GM18498 (cell line): ENCODE measurements at regions not wholly inside any gene's neighbourhood (a gene's known extent, or its start where the extent isn't known, plus 50 kb on each side); places are given as distances from the start of the nearest gene placed in this dataset.
"Not testable (repeated sequence)": the region's sequence is repeated elsewhere in the genome, so short reads cannot be mapped to it uniquely, and the experiment has no call there.

ENCODE experiments used
- ATAC-seq: cut with Tn5 transposase; IDR thresholded peaks from one replicate; pipeline ENCODE4 v1.9.1; 2021; ENCODE audit warnings: mild to moderate bottlenecking, moderate library complexity; ENCODE audit not compliant: unreplicated experiment

- no peak for ATAC-seq
Observed at GRCh38 chr4:60814549-60814948, 385.6 kb upstream of the ADGRL3 start.

GRCh38 chr4:60817609-60818008, 382.5 kb upstream of the ADGRL3 start:
- no peak for ATAC-seq

- no peak for ATAC-seq
Observed at GRCh38 chr4:60822986-60823385, 377.1 kb upstream of the ADGRL3 start.

- ATAC-seq = no peak
Observed at GRCh38 chr4:60840020-60840419, 360.1 kb upstream of the ADGRL3 start.

GRCh38 chr4:60846678-60847077, 353.4 kb upstream of the ADGRL3 start:
- no peak for ATAC-seq

GRCh38 chr4:60847614-60848013, 352.5 kb upstream of the ADGRL3 start:
- no peak for ATAC-seq

GRCh38 chr4:60857130-60857753, 342.9 kb upstream of the ADGRL3 start:
- no peak for ATAC-seq

- no peak for ATAC-seq
Observed at GRCh38 chr4:60863442-60863841, 336.7 kb upstream of the ADGRL3 start.

GRCh38 chr4:60865273-60865672, 334.9 kb upstream of the ADGRL3 start:
- ATAC-seq = no peak

GRCh38 chr4:60868232-60868960, 331.7 kb upstream of the ADGRL3 start:
- no peak for ATAC-seq

GRCh38 chr4:60879135-60879701, 320.9 kb upstream of the ADGRL3 start:
- no peak for ATAC-seq

GRCh38 chr4:60884587-60884986, 315.5 kb upstream of the ADGRL3 start:
- no peak for ATAC-seq

- ATAC-seq = no peak
Observed at GRCh38 chr4:60885011-60885410, 315.1 kb upstream of the ADGRL3 start.

- no peak for ATAC-seq
Observed at GRCh38 chr4:60890743-60891142, 309.4 kb upstream of the ADGRL3 start.

GRCh38 chr4:60891947-60892346, 308.2 kb upstream of the ADGRL3 start:
- no peak for ATAC-seq

- ATAC-seq = no peak
Observed at GRCh38 chr4:60897415-60897814, 302.7 kb upstream of the ADGRL3 start.

GRCh38 chr4:60905162-60905561, 295.0 kb upstream of the ADGRL3 start:
- ATAC-seq = no peak

GRCh38 chr4:60911127-60911526, 289.0 kb upstream of the ADGRL3 start:
- ATAC-seq = no peak

- no peak for ATAC-seq
Observed at GRCh38 chr4:60913002-60913401, 287.1 kb upstream of the ADGRL3 start.

GRCh38 chr4:60913671-60914070, 286.5 kb upstream of the ADGRL3 start:
- no peak for ATAC-seq

GRCh38 chr4:60921735-60922134, 278.4 kb upstream of the ADGRL3 start:
- not testable (repeated sequence) for ATAC-seq

GRCh38 chr4:60923075-60923474, 277.1 kb upstream of the ADGRL3 start:
- ATAC-seq = no peak
